ENCODE measurements at regions not wholly inside any gene's neighbourhood (a gene's known extent, or its start where the extent isn't known, plus 50 kb on each side); places are given as distances from the start of the nearest gene placed in this dataset.

DNA sequence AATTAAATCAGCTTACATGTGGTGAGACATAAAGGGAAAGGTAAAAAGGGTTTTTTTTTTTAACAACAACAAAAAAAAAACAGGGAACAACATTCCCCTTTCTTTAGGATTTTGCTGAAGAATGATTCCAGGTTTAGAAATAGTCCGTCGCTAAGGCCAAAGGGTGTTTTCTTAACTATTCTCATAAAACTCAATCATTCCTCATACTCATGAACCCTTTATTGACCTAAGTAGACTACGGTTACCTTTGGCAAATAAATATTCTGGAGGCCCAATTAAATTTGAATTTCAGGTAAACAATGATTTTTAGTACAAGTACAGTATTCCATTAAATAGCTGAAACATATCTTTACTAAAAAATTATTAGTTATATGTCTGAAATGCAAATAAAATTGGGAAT, 55.6 kb upstream of the CCNG1 start:
- peaks cover 3% of the 10 kb centered on the region; the same call in 1 of the 2 replicates for H3K9me3 Mint-ChIP-seq
- POLR2A ChIA-PET: no interaction called here
- no peak overlapping the region for H3K4me3 Mint-ChIP-seq
- no peak for DNase-seq (ENCODE audit: low spot score)
- H3K4me1 Mint-ChIP-seq: peaks cover 20% of the 10 kb centered on the region
- CTCF ChIA-PET: interaction anchor here (1.2 kb wide), 1 partner anchor 27 kb away, joined by 3 read pairs; no protein-coding TSS in a partner anchor
- no peak for ATAC-seq
- H3K27me3 Mint-ChIP-seq (ENCODE audit: low read depth): no peaks in the 10 kb centered on the region
- TF ChIP-seq ZNF219 (CRISPR knock-in tag; IDR thresholded peaks at IDR 0.05; ENCODE audit: borderline replicate concordance) (no peak), ZNF416 (CRISPR knock-in tag; IDR thresholded peaks at IDR 0.05) (no peak), ELF4 (CRISPR knock-in tag; IDR thresholded peaks at IDR 0.05; ENCODE audit: low read depth) (no peak), ZNF138 (CRISPR knock-in tag; conservative IDR thresholded peaks at IDR 0.05) (no peak), ZNF671 (CRISPR knock-in tag; IDR thresholded peaks at IDR 0.05) (no peak)
- TF ChIP-seq, protein P1, sequence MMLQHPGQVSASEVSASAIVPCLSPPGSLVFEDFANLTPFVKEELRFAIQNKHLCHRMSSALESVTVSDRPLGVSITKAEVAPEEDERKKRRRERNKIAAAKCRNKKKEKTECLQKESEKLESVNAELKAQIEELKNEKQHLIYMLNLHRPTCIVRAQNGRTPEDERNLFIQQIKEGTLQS (CRISPR knock-in tag; conservative IDR thresholded peaks at IDR 0.05): no peak
- TF ChIP-seq, protein P2, sequence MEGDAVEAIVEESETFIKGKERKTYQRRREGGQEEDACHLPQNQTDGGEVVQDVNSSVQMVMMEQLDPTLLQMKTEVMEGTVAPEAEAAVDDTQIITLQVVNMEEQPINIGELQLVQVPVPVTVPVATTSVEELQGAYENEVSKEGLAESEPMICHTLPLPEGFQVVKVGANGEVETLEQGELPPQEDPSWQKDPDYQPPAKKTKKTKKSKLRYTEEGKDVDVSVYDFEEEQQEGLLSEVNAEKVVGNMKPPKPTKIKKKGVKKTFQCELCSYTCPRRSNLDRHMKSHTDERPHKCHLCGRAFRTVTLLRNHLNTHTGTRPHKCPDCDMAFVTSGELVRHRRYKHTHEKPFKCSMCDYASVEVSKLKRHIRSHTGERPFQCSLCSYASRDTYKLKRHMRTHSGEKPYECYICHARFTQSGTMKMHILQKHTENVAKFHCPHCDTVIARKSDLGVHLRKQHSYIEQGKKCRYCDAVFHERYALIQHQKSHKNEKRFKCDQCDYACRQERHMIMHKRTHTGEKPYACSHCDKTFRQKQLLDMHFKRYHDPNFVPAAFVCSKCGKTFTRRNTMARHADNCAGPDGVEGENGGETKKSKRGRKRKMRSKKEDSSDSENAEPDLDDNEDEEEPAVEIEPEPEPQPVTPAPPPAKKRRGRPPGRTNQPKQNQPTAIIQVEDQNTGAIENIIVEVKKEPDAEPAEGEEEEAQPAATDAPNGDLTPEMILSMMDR (IDR thresholded peaks at IDR 0.05): no peak
- H3K36me3 Mint-ChIP-seq: 0 out of 2 replicates have a peak, but pooled peaks cover 2% of the 10 kb centered on the region
- H3K27ac Mint-ChIP-seq: no peak overlapping the region

DNA sequence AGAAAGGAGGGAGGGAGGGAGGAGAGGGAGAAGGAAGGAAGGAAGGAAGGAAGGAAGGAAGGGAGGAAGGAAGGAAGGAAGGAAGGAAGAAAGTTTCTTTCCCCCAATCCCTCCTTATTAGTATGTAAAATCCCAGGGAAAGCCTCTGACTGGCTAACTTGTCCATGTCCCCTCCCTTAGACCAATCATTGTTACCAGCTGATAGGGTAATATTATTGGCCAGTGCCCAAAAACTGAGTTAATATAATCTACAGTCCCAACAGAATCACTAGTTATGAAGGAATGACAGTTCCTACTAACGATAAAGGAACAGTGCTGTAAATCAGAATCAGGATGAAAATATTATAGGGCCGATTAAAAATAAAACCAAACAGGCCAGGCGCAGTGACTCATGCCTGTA, 53.6 kb upstream of the CCNG1 start:
- no peak overlapping the region for H3K4me3 Mint-ChIP-seq
- peaks cover 3% of the 10 kb centered on the region; the same call in 1 of the 2 replicates for H3K9me3 Mint-ChIP-seq
- ChIA-PET CTCF (interaction anchor here (0.6 to 1.9 kb wide), 2 partner anchors 25 to 905 kb away, joined by 3 to 5 read pairs; no protein-coding TSS in a partner anchor), POLR2A (no interaction called here)
- no peak overlapping the region for H3K27ac Mint-ChIP-seq
- TF ChIP-seq RORB (CRISPR knock-in tag; IDR thresholded peaks at IDR 0.05): no peak
- TF ChIP-seq ZNF671 (CRISPR knock-in tag; IDR thresholded peaks at IDR 0.05): no peak
- TF ChIP-seq HMGA2 (CRISPR knock-in tag; IDR thresholded peaks at IDR 0.05): no peak
- no peak for TF ChIP-seq TEAD4 (CRISPR knock-in tag; IDR thresholded peaks at IDR 0.05)
- TF ChIP-seq OVOL2 (CRISPR knock-in tag; IDR thresholded peaks at IDR 0.05; ENCODE audit: borderline replicate concordance): no peak
- TF ChIP-seq SOX15 (CRISPR knock-in tag; IDR thresholded peaks at IDR 0.05): no peak
- TF ChIP-seq KAT7 (CRISPR knock-in tag; IDR thresholded peaks at IDR 0.05; ENCODE audit: borderline replicate concordance): no peak
- no peak for TF ChIP-seq CBFB (CRISPR knock-in tag; IDR thresholded peaks at IDR 0.05; ENCODE audit: low read depth)
- TF ChIP-seq, protein P3, sequence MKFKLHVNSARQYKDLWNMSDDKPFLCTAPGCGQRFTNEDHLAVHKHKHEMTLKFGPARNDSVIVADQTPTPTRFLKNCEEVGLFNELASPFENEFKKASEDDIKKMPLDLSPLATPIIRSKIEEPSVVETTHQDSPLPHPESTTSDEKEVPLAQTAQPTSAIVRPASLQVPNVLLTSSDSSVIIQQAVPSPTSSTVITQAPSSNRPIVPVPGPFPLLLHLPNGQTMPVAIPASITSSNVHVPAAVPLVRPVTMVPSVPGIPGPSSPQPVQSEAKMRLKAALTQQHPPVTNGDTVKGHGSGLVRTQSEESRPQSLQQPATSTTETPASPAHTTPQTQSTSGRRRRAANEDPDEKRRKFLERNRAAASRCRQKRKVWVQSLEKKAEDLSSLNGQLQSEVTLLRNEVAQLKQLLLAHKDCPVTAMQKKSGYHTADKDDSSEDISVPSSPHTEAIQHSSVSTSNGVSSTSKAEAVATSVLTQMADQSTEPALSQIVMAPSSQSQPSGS (CRISPR knock-in tag; IDR thresholded peaks at IDR 0.05; ENCODE audit: borderline replicate concordance, low read depth): no peak
- TF ChIP-seq ZNF121 (CRISPR knock-in tag; IDR thresholded peaks at IDR 0.05): no peak
- ATAC-seq: no peak
- peaks cover 9% of the 10 kb centered on the region for H3K4me1 Mint-ChIP-seq
- no peaks in the 10 kb centered on the region for H3K27me3 Mint-ChIP-seq (ENCODE audit: low read depth)
- no peak for DNase-seq (ENCODE audit: low spot score)
- 0 out of 2 replicates have a peak, but pooled peaks cover 2% of the 10 kb centered on the region for H3K36me3 Mint-ChIP-seq

DNA sequence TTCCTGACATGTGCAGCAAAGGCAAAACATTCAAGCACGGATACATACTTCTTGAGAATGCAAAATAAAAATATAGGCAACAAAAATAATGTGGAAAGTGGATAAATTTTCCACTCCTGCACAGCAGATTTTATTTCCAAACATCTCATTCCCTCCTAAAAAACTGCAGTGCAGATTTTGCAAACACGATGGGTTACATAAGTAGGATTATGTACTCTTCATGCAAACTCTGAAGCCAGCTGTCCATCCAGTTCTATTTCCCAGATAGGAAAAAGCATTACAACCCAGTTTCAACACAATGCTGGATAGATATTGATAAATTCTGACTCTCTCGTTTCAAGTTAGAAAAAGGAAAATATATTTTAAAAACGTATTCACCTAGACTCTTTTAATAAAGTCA, 52.7 kb upstream of the CCNG1 start:
- ATAC-seq (no peak), DNase-seq (ENCODE audit: low spot score) (no peak)
- CTCF ChIA-PET: interaction anchor here (1.9 kb wide), 1 partner anchor 24 kb away, joined by 5 read pairs; no protein-coding TSS in a partner anchor
- peaks cover 3% of the 10 kb centered on the region; the same call in 1 of the 2 replicates for H3K9me3 Mint-ChIP-seq
- peaks cover 2% of the 10 kb centered on the region for H3K4me1 Mint-ChIP-seq
- H3K4me3 Mint-ChIP-seq: no peak overlapping the region
- H3K36me3 Mint-ChIP-seq: 0 out of 2 replicates have a peak, but pooled peaks cover 2% of the 10 kb centered on the region
- no peak overlapping the region for H3K27ac Mint-ChIP-seq
- POLR2A ChIA-PET: no interaction called here
- no peaks in the 10 kb centered on the region for H3K27me3 Mint-ChIP-seq (ENCODE audit: low read depth)
- TF ChIP-seq, protein P4, sequence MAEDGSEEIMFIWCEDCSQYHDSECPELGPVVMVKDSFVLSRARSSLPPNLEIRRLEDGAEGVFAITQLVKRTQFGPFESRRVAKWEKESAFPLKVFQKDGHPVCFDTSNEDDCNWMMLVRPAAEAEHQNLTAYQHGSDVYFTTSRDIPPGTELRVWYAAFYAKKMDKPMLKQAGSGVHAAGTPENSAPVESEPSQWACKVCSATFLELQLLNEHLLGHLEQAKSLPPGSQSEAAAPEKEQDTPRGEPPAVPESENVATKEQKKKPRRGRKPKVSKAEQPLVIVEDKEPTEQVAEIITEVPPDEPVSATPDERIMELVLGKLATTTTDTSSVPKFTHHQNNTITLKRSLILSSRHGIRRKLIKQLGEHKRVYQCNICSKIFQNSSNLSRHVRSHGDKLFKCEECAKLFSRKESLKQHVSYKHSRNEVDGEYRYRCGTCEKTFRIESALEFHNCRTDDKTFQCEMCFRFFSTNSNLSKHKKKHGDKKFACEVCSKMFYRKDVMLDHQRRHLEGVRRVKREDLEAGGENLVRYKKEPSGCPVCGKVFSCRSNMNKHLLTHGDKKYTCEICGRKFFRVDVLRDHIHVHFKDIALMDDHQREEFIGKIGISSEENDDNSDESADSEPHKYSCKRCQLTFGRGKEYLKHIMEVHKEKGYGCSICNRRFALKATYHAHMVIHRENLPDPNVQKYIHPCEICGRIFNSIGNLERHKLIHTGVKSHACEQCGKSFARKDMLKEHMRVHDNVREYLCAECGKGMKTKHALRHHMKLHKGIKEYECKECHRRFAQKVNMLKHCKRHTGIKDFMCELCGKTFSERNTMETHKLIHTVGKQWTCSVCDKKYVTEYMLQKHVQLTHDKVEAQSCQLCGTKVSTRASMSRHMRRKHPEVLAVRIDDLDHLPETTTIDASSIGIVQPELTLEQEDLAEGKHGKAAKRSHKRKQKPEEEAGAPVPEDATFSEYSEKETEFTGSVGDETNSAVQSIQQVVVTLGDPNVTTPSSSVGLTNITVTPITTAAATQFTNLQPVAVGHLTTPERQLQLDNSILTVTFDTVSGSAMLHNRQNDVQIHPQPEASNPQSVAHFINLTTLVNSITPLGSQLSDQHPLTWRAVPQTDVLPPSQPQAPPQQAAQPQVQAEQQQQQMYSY (CRISPR knock-in tag; IDR thresholded peaks at IDR 0.05): no peak
- no peak for TF ChIP-seq ESRRA (CRISPR knock-in tag; IDR thresholded peaks at IDR 0.05; ENCODE audit: borderline replicate concordance)
- TF ChIP-seq, protein P5, sequence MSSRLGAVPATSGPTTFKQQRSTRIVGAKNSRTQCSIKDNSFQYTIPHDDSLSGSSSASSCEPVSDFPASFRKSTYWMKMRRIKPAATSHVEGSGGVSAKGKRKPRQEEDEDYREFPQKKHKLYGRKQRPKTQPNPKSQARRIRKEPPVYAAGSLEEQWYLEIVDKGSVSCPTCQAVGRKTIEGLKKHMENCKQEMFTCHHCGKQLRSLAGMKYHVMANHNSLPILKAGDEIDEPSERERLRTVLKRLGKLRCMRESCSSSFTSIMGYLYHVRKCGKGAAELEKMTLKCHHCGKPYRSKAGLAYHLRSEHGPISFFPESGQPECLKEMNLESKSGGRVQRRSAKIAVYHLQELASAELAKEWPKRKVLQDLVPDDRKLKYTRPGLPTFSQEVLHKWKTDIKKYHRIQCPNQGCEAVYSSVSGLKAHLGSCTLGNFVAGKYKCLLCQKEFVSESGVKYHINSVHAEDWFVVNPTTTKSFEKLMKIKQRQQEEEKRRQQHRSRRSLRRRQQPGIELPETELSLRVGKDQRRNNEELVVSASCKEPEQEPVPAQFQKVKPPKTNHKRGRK (CRISPR knock-in tag; IDR thresholded peaks at IDR 0.05; ENCODE audit: borderline replicate concordance): no peak
- TF ChIP-seq PRRX2 (CRISPR knock-in tag; IDR thresholded peaks at IDR 0.05): no peak
- no peak for TF ChIP-seq CBFB (CRISPR knock-in tag; IDR thresholded peaks at IDR 0.05; ENCODE audit: low read depth)
- TF ChIP-seq, protein P6, sequence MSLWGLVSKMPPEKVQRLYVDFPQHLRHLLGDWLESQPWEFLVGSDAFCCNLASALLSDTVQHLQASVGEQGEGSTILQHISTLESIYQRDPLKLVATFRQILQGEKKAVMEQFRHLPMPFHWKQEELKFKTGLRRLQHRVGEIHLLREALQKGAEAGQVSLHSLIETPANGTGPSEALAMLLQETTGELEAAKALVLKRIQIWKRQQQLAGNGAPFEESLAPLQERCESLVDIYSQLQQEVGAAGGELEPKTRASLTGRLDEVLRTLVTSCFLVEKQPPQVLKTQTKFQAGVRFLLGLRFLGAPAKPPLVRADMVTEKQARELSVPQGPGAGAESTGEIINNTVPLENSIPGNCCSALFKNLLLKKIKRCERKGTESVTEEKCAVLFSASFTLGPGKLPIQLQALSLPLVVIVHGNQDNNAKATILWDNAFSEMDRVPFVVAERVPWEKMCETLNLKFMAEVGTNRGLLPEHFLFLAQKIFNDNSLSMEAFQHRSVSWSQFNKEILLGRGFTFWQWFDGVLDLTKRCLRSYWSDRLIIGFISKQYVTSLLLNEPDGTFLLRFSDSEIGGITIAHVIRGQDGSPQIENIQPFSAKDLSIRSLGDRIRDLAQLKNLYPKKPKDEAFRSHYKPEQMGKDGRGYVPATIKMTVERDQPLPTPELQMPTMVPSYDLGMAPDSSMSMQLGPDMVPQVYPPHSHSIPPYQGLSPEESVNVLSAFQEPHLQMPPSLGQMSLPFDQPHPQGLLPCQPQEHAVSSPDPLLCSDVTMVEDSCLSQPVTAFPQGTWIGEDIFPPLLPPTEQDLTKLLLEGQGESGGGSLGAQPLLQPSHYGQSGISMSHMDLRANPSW (CRISPR knock-in tag; conservative IDR thresholded peaks at IDR 0.05; ENCODE audit: low read depth): no peak
- no peak for TF ChIP-seq CREM (CRISPR knock-in tag; IDR thresholded peaks at IDR 0.05)

Data from WTC11 (cell line).